Glutamatergic neuron (in vitro differentiated cells): ENCODE measurements at regions not wholly inside any gene's neighbourhood (a gene's known extent, or its start where the extent isn't known, plus 50 kb on each side); places are given as distances from the start of the nearest gene placed in this dataset.

Source experiments
- DNase-seq: peaks from one replicate; pipeline ENCODE4 v3.0.0; 2022
- H3K27ac Mint-ChIP-seq: one replicate; pipeline ENCODE4 v1.8.0; 2020; ENCODE audit warnings: mild to moderate bottlenecking, mixed read lengths, inconsistent platforms; ENCODE audit not compliant: unreplicated experiment
- H3K27me3 Mint-ChIP-seq: one replicate; pipeline ENCODE4 v1.8.0; 2020; ENCODE audit warnings: mild to moderate bottlenecking, moderate library complexity, mixed read lengths, inconsistent platforms; ENCODE audit not compliant: unreplicated experiment
- H3K36me3 Mint-ChIP-seq: one replicate; pipeline ENCODE4 v1.8.0; 2020; ENCODE audit warnings: mild to moderate bottlenecking, mixed read lengths, inconsistent platforms; ENCODE audit not compliant: unreplicated experiment
- H3K4me1 Mint-ChIP-seq: one replicate; pipeline ENCODE4 v1.8.0; 2020; ENCODE audit warnings: mild to moderate bottlenecking, low read depth, mixed read lengths, inconsistent platforms; ENCODE audit not compliant: unreplicated experiment
- H3K4me3 Mint-ChIP-seq: one replicate; pipeline ENCODE4 v1.8.0; 2020; ENCODE audit warnings: mild to moderate bottlenecking, mixed read lengths, inconsistent platforms; ENCODE audit not compliant: unreplicated experiment
- H3K9me3 Mint-ChIP-seq: one replicate; pipeline ENCODE4 v1.8.0; 2020; ENCODE audit warnings: mild to moderate bottlenecking, moderate library complexity, mixed read lengths, inconsistent platforms; ENCODE audit not compliant: unreplicated experiment
- TF ChIP-seq, protein P1 (sequence below): fragments of 200-600 bp; sonication (generic); IDR thresholded peaks from one replicate; pipeline ENCODE4 v1.5.0; 2021; ENCODE audit not compliant: partially characterized antibody, unreplicated experiment

GRCh38 chr10:3975016-3975415 is 190.0 kb upstream of the KLF6 start:
- no peak for DNase-seq
- no peak overlapping the region for H3K27ac Mint-ChIP-seq
- H3K36me3 Mint-ChIP-seq: peaks cover 2% of the 10 kb centered on the region
- H3K4me1 Mint-ChIP-seq: no peaks in the 10 kb centered on the region
- TF ChIP-seq, protein P1, sequence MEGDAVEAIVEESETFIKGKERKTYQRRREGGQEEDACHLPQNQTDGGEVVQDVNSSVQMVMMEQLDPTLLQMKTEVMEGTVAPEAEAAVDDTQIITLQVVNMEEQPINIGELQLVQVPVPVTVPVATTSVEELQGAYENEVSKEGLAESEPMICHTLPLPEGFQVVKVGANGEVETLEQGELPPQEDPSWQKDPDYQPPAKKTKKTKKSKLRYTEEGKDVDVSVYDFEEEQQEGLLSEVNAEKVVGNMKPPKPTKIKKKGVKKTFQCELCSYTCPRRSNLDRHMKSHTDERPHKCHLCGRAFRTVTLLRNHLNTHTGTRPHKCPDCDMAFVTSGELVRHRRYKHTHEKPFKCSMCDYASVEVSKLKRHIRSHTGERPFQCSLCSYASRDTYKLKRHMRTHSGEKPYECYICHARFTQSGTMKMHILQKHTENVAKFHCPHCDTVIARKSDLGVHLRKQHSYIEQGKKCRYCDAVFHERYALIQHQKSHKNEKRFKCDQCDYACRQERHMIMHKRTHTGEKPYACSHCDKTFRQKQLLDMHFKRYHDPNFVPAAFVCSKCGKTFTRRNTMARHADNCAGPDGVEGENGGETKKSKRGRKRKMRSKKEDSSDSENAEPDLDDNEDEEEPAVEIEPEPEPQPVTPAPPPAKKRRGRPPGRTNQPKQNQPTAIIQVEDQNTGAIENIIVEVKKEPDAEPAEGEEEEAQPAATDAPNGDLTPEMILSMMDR: no peak
- no peak overlapping the region for H3K4me3 Mint-ChIP-seq
- no peaks in the 10 kb centered on the region for H3K9me3 Mint-ChIP-seq
- peaks cover 2% of the 10 kb centered on the region for H3K27me3 Mint-ChIP-seq

DNA sequence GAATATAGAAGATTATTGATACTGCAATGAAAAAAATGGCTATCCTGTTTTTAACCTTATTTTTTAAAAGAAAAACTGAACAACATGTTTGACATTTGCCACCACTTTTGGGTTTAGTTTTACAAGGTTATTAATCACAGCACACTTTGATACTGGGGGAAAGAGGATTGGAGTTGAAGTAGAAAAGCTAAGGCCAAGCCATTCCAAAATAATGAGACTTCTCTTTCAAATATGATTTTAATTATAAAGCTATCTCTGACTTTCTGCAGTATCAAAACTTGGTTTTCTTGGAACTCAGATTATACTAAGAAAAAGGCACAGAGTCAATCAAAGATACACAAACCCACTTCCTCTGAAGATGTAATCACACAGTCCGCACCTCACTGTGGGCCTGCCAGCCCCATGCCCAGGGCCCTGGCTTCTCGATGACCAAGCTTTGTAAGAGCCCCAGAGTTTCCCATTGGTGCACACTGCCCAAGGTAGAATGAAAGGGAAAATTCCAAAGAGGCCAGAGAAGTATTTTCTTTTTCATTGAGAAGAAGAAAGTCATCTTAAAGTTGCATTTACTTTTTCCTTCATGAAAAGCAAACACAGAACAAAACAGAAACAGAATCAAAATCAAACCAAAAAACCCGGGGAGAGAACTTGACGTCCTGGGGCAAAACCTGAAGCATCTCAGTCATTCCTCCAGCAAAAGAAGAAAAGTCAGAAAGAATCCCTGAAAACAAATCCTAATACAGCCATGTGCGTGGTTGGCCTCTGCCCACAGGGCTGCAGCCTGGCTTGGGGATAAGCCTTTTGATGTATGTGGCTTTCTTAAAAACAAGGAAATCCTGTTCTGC is 187.7 kb upstream of the KLF6 start:
- Mint-ChIP-seq H3K27me3 (peaks cover 2% of the 10 kb centered on the region), H3K9me3 (peaks cover 2% of the 10 kb centered on the region), H3K4me1 (no peaks in the 10 kb centered on the region), H3K27ac (no peak overlapping the region), H3K36me3 (no peaks in the 10 kb centered on the region), H3K4me3 (no peak overlapping the region)
- no peak for DNase-seq
- TF ChIP-seq, protein P1: no peak

- Mint-ChIP-seq H3K27me3 (peaks cover 2% of the 10 kb centered on the region), H3K9me3 (peaks cover 7% of the 10 kb centered on the region), H3K36me3 (peaks cover 4% of the 10 kb centered on the region), H3K4me3 (no peak overlapping the region), H3K4me1 (no peaks in the 10 kb centered on the region), H3K27ac (no peak overlapping the region)
- TF ChIP-seq, protein P1: no peak
- no peak for DNase-seq
Observed at GRCh38 chr10:3971713-3972112, 186.7 kb upstream of the KLF6 start.

GRCh38 chr10:3969876-3970666 is 185.1 kb upstream of the KLF6 start:
- Mint-ChIP-seq H3K4me3 (no peak overlapping the region), H3K4me1 (no peaks in the 10 kb centered on the region), H3K27me3 (peaks cover 2% of the 10 kb centered on the region), H3K36me3 (peaks cover 6% of the 10 kb centered on the region), H3K9me3 (peaks cover 9% of the 10 kb centered on the region), H3K27ac (no peak overlapping the region)
- no peak for DNase-seq
- TF ChIP-seq, protein P1: no peak

DNA sequence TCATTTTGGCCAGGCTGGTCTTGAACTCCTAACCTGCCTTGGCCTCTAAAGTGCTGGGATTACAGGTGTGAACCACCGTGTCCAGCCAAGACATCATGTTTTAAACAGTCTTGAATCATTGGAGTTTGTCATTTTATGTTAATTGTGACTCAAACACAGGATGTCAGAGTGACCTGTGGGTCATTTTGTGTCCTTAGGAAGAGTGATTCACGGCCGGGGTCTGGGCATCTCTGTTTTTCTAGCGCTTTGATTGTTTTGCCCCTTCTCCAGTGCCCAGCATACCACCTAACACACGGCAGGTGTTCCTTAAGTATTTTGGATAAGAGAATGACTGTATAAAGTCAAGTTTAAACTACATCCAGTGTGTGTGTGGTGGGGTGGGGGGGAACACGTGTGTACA is 183.7 kb upstream of the KLF6 start:
- H3K27ac Mint-ChIP-seq: no peak overlapping the region
- TF ChIP-seq, protein P1: no peak
- H3K4me3 Mint-ChIP-seq: no peak overlapping the region
- no peaks in the 10 kb centered on the region for H3K4me1 Mint-ChIP-seq
- H3K27me3 Mint-ChIP-seq: peaks cover 2% of the 10 kb centered on the region
- peaks cover 6% of the 10 kb centered on the region for H3K36me3 Mint-ChIP-seq
- DNase-seq: no peak
- peaks cover 9% of the 10 kb centered on the region for H3K9me3 Mint-ChIP-seq
